ENCODE measurements at regions not wholly inside any gene's neighbourhood (a gene's known extent, or its start where the extent isn't known, plus 50 kb on each side); places are given as distances from the start of the nearest gene placed in this dataset.

GRCh38 chr18:45494811-45495210 lies 120.5 kb upstream of the SLC14A2 start:
- no peak for DNase-seq

DNA sequence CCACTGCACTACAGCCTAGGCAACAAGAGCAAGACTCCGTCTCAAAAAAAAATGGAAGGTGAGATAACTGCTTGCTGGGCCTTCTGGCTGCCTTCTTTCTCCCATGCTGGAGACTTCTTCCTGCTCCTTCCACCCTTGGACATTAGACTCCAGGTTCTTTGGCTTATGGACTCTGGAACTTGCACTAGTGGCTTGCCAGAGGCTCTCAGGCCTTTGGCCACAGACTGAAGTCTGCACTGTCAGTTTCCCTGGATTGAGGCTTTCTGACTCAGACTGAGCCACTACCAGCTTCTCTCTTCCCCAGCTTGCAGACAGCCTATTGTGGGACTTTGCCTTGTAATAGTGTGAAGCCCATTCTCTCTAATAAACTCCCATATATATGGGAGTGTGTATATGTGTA lies 118.5 kb upstream of the SLC14A2 start:
- no peak for DNase-seq

DNA sequence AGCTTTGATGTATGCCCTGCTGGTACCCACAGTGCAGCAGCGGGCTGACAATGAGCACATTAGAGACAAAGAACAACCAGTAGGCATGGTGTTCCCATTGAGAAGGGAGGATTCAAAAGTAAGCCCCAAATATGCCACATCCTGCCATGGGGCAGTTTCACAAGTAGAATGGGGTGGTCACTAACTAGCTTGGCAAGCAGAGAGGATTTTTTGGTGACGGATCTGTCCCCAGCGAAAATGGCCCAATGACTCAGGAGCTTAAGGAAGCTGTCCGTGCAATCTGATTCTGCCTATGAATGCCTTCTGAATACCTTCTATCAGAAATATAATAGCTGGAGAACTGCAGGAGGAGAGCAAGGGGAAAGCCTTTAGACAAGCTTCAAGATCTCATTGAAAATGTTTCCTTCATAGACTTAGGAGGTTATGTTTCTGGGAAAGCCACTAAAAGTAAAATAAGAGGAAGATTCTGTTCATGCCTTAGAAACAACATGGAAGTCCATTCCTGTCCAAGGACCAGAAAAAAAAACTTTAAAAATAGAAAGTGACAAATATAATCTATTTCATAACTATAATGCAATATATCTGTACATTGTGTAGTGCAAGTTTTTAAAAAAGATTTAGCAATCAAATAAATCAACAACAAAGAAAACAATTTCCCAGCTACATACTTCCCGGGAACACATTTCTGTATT lies 117.5 kb upstream of the SLC14A2 start:
- DNase-seq, result no peak

GRCh38 chr18:45498287-45498658 lies 117.0 kb upstream of the SLC14A2 start:
- DNase-seq, result no peak

DNA sequence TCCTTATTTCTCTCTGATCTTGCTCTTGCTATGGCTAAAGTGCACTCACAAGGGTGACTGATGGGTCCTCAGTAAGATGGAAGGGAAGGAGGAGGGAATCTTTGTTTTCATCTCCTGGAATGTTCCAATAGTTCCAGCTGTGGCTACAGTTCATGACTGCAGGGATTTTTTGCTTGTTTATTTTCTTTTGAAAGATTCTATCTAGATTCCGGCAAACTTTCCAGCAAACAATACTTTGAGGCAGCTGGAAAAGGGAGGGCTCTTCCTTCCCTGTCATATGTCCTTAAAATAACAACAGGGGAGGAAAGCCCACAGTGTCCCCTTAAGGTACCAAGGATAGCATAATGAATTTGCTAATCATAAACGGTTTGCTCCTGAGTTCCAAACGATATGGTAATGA lies 111.3 kb upstream of the SLC14A2 start:
- DNase-seq, result no peak

DNA sequence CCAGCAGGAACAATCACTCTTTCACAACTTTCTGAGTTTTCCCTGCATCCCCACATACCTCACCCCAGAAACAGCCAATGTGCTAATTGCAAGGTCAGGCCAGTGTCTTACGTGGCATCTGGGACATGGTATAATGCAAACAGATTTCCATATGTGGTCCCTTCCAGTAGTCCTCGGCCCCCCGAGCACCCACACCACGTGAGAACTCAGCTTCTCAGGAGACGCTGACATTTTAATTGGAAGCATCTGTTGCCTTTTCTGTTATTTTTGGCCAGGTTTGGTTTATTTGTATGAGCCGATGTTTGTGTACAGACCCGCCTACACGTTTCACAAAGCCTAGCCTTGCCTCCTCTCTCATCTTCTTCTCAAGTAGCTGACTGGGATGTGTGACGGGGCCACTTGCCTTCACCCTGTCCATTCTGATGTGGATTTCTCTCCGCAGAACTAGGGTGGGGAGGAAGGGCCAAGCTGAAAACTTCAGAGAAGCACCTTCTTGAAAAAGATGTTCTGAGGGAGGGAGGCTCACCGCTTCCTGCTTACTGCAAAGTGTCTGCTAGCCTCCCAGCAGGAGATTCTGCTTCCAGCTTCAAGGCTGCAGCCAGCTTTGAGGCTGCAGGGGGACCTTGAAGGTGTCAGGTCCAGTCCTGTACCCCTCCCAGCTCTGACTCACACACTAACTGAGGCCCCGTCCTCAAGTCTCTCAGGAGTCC lies 109.6 kb upstream of the SLC14A2 start:
- no peak for DNase-seq

GRCh38 chr18:45506951-45507350 lies 108.3 kb upstream of the SLC14A2 start:
- no peak for DNase-seq

DNA sequence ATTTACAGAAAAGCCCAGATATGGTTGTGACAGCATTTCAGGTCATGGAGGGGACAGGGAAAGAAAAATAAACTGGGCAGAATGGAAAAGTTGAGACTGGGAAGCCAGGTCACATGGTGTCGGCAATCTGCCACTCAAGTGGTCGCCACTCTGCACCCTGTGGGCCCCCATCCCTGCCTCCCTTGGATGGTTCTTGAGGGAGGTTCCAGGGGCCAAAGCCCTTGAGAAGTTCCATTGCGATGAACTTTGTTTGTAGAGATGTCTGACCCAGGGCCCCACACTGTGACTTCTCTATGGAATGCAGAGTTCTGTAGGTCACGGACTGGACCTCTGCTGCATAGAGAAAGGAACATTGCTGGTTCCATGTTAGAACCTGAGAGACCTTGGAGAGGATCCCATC lies 105.7 kb upstream of the SLC14A2 start:
- no peak for DNase-seq

- DNase-seq, result no peak
These were observed 104.6 kb upstream of the SLC14A2 start for GRCh38 chr18:45510656-45511055.

- no peak for DNase-seq
These were observed 102.8 kb upstream of the SLC14A2 start for GRCh38 chr18:45512363-45512953.

GRCh38 chr18:45517181-45517741 lies 98.0 kb upstream of the SLC14A2 start:
- no peak for DNase-seq

DNA sequence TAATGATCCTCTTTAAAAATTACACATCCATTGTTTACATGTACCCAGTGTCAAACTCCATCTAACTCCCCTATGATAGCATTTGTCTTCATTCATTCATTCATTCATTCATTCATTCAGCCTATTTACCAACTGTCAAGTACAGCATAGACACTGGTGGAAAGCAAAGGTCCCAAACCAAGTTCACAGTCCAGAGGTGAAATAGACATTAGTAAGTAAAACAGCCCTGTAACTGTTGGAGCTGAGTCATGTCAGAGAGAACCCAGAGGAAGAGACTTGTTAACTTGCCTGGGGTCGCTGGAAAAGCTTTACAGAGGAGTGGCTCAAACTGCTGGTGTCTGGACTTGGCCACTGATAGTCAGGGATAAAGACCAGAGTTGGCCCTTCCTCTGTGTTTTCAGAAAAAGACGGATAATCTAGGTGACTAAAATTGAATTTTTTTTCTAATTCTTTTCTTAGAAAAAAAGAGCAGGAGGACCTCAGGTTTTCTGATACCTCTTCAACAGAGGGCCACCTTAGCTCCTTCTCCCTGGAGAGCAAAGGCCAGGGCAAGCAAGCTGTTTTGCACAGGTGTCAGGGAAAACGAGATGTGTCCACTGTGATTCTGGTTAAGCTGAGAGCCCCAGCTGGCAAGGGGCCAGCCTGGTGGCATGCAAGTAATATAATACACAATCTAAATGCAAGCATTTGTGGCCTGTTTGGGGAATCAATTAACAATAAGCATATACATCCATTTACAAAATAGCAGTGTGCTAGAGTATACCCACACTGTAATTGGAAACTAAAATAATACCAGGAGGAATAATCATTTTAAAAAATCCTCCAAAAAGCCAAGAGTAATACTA lies 96.7 kb upstream of the SLC14A2 start:
- no peak for DNase-seq

DNA sequence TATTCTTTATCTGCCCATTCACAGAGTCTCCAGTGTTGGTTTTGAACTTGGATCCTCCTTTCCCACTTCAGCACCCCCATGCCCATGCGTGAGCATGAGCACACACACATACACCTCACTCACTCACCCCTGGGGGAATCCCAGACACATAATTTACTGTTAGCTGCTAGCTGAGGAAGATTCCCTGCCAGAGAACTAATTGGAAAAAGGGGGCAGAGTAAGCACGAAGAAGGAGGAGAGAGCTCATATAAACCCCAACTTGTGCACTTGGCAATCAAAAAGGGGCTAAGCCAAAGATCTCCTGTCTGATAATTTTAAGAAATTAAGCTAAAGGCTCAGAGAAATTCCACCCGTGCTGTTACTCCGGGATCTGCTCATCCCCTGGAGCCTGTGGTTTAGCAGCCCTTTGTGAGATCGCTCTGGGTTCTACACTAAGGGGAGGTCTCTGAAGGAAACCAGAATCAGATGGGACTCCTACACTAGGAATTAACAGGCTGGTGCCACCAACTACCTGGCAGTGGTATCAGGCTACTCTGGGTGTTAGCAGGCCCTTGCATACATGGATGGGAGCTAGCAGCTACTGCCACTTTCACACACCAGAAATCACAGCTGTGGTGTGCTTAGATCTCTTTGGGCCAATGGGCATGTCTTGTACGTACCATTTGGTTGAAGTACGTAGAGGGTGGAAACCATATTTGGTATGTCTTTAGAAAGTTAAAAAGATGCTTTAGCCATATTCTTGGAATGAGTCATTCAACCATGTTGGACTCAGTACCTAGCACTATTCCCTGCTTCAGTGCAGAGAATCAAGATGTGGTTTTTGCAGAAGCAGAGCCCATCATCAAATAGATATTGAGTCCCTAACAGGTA lies 95.6 kb upstream of the SLC14A2 start:
- no peak for DNase-seq

GRCh38 chr18:45521136-45521535 lies 94.1 kb upstream of the SLC14A2 start:
- DNase-seq, result no peak

DNA sequence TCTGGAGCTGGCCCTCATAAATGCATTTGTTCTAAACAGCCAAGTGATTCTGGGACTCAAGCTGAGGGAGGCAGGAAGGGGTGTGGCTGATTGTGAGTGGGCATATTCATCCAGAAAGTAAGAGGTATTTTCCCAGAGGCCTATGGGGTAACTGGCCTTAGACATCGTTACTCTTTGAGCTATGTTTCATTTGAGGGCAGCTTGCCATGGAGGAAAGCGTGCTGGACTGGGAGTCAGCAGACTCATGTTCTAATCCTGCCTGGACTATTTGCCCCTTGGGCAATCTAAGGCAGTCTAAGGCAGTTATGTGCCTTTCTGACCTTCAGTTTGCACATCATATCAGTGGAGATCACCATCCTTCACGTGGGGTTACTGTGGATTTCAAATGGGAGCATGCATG lies 93.5 kb upstream of the SLC14A2 start:
- DNase-seq, result no peak

DNA sequence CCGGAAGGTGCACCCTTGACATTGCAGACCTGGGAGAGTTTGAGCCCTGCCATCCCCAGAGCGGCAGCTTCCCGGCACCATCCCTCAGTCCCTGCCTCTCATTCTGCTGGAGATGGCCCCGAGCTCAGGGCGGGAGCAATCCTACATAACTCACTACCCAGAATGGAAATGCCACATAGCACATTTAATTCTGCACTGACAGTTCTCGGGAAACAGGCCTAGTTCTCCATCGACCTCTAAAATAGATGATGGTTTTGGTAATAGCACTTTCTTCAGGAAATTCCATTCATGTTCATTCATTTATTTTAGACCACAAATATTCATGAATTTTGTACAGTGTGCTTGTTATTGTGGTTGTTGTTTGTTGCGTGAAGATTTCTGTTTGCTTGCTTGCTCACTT lies 92.9 kb upstream of the SLC14A2 start:
- DNase-seq, result no peak

DNA sequence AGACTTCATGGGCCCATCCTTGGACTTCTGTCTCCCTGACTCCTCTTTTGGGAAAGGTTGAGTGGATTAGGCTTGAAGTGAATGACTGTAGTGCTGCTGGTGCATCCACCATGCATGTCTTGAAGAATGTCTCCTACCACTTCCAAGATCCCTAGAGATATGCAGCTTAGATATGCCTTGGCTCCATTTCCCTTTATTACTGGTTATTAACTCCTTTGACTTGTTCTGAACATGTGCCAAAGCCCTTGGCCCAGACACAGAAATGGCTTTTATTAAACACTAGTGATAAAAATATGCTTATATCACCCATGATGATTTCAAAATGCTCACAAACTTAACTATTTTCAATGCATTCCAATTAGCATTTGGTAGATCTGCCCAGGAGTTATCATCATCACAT lies 90.0 kb upstream of the SLC14A2 start:
- DNase-seq, result no peak

GRCh38 chr18:45526114-45526841 lies 89.0 kb upstream of the SLC14A2 start:
- no peak for DNase-seq

GRCh38 chr18:45527891-45528290 lies 87.4 kb upstream of the SLC14A2 start:
- no peak for DNase-seq

DNA sequence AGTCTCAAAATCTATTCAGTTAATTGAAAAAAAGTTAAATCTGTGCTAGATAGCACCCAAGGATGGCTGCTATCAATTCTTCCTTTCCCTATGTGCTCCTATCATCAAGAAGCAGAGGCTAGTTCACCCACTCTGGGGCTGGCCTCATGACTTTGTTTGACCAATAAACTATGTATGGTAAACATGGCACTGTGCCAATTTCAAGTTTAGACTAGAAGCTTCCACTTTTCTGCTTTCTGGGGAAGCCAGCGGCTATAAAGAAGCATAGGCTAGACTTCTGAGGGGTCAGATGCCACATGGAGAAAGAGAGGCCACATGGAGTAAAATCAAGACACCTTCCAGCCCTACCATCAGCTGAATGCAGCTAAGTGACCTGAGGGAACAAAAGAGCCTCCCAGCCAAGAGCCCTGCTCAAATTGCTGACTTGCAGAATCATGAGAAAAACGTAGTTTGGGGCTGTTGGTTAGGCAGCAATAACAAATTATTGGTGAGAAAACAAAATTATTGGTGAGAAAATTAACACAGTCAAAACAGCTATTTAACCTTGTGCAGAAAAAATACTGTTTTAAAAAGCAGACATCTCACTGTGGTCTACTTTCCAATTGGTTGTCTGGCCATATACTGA lies 86.5 kb upstream of the SLC14A2 start:
- no peak for DNase-seq

Data from occipital lobe (tissue), 1 donor.